Activated naive CD8-positive, alpha-beta T cell (primary cell): ENCODE measurements at regions not wholly inside any gene's neighbourhood (a gene's known extent, or its start where the extent isn't known, plus 50 kb on each side); places are given as distances from the start of the nearest gene placed in this dataset.

Source experiments
- H3K27ac Mint-ChIP-seq: one replicate; pipeline ENCODE4 v1.8.0; 2021; ENCODE audit warnings: mixed read lengths
- H3K27me3 Mint-ChIP-seq: one replicate; pipeline ENCODE4 v1.8.0; 2021; ENCODE audit warnings: mixed read lengths
- H3K36me3 Mint-ChIP-seq: one replicate; pipeline ENCODE4 v1.8.0; 2021; ENCODE audit warnings: mixed read lengths
- H3K4me1 Mint-ChIP-seq: one replicate; pipeline ENCODE4 v1.8.0; 2021; ENCODE audit warnings: low read depth, mixed read lengths
- H3K4me3 Mint-ChIP-seq: one replicate; pipeline ENCODE4 v1.8.0; 2021; ENCODE audit warnings: mild to moderate bottlenecking, mixed read lengths
- H3K9me3 Mint-ChIP-seq: one replicate; pipeline ENCODE4 v1.8.0; 2021; ENCODE audit warnings: low read depth, mixed read lengths

- H3K4me3 Mint-ChIP-seq = peak overlapping the region; percentile 5
These were observed 121.4 kb upstream of the GATB start for GRCh38 chr4:151882072-151882803.

GRCh38 chr4:151879705-151880445, 119.1 kb upstream of the GATB start:
- Mint-ChIP-seq H3K27ac (no peak overlapping the region), H3K9me3 (no peaks in the 10 kb centered on the region), H3K4me1 (peaks cover 21% of the 10 kb centered on the region), H3K36me3 (no peaks in the 10 kb centered on the region), H3K4me3 (no peak overlapping the region), H3K27me3 (no peaks in the 10 kb centered on the region)

More at GRCh38 chr4:151882072-151882803, 121.4 kb upstream of the GATB start:
- Mint-ChIP-seq H3K36me3 (peaks cover 2% of the 10 kb centered on the region), H3K27ac (peak overlapping the region; percentile 84), H3K4me1 (peaks cover 21% of the 10 kb centered on the region), H3K27me3 (no peaks in the 10 kb centered on the region), H3K9me3 (no peaks in the 10 kb centered on the region)

- no peak overlapping the region for H3K27ac Mint-ChIP-seq
These were observed 115.7 kb upstream of the GATB start for GRCh38 chr4:151876381-151876988.

GRCh38 chr4:151874328-151874727, 113.5 kb upstream of the GATB start:
- Mint-ChIP-seq H3K4me1 (no peaks in the 10 kb centered on the region), H3K36me3 (no peaks in the 10 kb centered on the region), H3K27me3 (no peaks in the 10 kb centered on the region), H3K9me3 (no peaks in the 10 kb centered on the region), H3K27ac (no peak overlapping the region), H3K4me3 (no peak overlapping the region)

More at GRCh38 chr4:151876381-151876988, 115.7 kb upstream of the GATB start:
- Mint-ChIP-seq H3K9me3 (no peaks in the 10 kb centered on the region), H3K36me3 (no peaks in the 10 kb centered on the region), H3K27me3 (no peaks in the 10 kb centered on the region), H3K4me3 (no peak overlapping the region), H3K4me1 (peaks cover 4% of the 10 kb centered on the region)

GRCh38 chr4:151866592-151866918, 105.7 kb upstream of the GATB start:
- peaks cover 4% of the 10 kb centered on the region for H3K27me3 Mint-ChIP-seq
- H3K9me3 Mint-ChIP-seq = no peaks in the 10 kb centered on the region
- no peak overlapping the region for H3K4me3 Mint-ChIP-seq
- peaks cover 7% of the 10 kb centered on the region for H3K36me3 Mint-ChIP-seq
- H3K4me1 Mint-ChIP-seq = peaks cover 12% of the 10 kb centered on the region
- no peak overlapping the region for H3K27ac Mint-ChIP-seq

- no peak overlapping the region for H3K4me3 Mint-ChIP-seq
- H3K9me3 Mint-ChIP-seq = no peaks in the 10 kb centered on the region
- peaks cover 4% of the 10 kb centered on the region for H3K27me3 Mint-ChIP-seq
- H3K4me1 Mint-ChIP-seq = peaks cover 12% of the 10 kb centered on the region
- H3K27ac Mint-ChIP-seq = no peak overlapping the region
- peaks cover 7% of the 10 kb centered on the region for H3K36me3 Mint-ChIP-seq
These were observed 105.2 kb upstream of the GATB start for GRCh38 chr4:151865744-151866591.

GRCh38 chr4:151865312-151865711, 104.5 kb upstream of the GATB start:
- no peaks in the 10 kb centered on the region for H3K9me3 Mint-ChIP-seq
- H3K27me3 Mint-ChIP-seq = peaks cover 4% of the 10 kb centered on the region
- H3K4me3 Mint-ChIP-seq = no peak overlapping the region
- peaks cover 12% of the 10 kb centered on the region for H3K4me1 Mint-ChIP-seq
- peaks cover 7% of the 10 kb centered on the region for H3K36me3 Mint-ChIP-seq
- H3K27ac Mint-ChIP-seq = no peak overlapping the region

- Mint-ChIP-seq H3K9me3 (no peaks in the 10 kb centered on the region), H3K4me3 (no peak overlapping the region), H3K4me1 (peaks cover 12% of the 10 kb centered on the region), H3K27me3 (peaks cover 4% of the 10 kb centered on the region), H3K36me3 (peaks cover 7% of the 10 kb centered on the region), H3K27ac (no peak overlapping the region)
These were observed 103.3 kb upstream of the GATB start for GRCh38 chr4:151864068-151864467.

- H3K4me3 Mint-ChIP-seq = no peak overlapping the region
- H3K4me1 Mint-ChIP-seq = peaks cover 12% of the 10 kb centered on the region
- H3K9me3 Mint-ChIP-seq = no peaks in the 10 kb centered on the region
- no peak overlapping the region for H3K27ac Mint-ChIP-seq
- peaks cover 5% of the 10 kb centered on the region for H3K36me3 Mint-ChIP-seq
- H3K27me3 Mint-ChIP-seq = peaks cover 4% of the 10 kb centered on the region
These were observed 102.0 kb upstream of the GATB start for GRCh38 chr4:151862766-151863165.

GRCh38 chr4:151860561-151861093, 99.8 kb upstream of the GATB start:
- Mint-ChIP-seq H3K9me3 (no peaks in the 10 kb centered on the region), H3K4me1 (peaks cover 7% of the 10 kb centered on the region), H3K27me3 (peaks cover 3% of the 10 kb centered on the region), H3K27ac (no peak overlapping the region), H3K36me3 (no peaks in the 10 kb centered on the region), H3K4me3 (no peak overlapping the region)

GRCh38 chr4:151859641-151860040, 98.8 kb upstream of the GATB start:
- Mint-ChIP-seq H3K27ac (no peak overlapping the region), H3K4me1 (no peaks in the 10 kb centered on the region), H3K36me3 (no peaks in the 10 kb centered on the region), H3K4me3 (no peak overlapping the region), H3K27me3 (no peaks in the 10 kb centered on the region), H3K9me3 (no peaks in the 10 kb centered on the region)

- Mint-ChIP-seq H3K27ac (no peak overlapping the region), H3K9me3 (no peaks in the 10 kb centered on the region), H3K27me3 (no peaks in the 10 kb centered on the region), H3K4me3 (no peak overlapping the region), H3K4me1 (no peaks in the 10 kb centered on the region), H3K36me3 (no peaks in the 10 kb centered on the region)
These were observed 97.5 kb upstream of the GATB start for GRCh38 chr4:151858356-151858755.

- H3K4me3 Mint-ChIP-seq = no peak overlapping the region
- no peaks in the 10 kb centered on the region for H3K9me3 Mint-ChIP-seq
- H3K27ac Mint-ChIP-seq = no peak overlapping the region
- H3K36me3 Mint-ChIP-seq = no peaks in the 10 kb centered on the region
- H3K27me3 Mint-ChIP-seq = no peaks in the 10 kb centered on the region
- no peaks in the 10 kb centered on the region for H3K4me1 Mint-ChIP-seq
These were observed 96.6 kb upstream of the GATB start for GRCh38 chr4:151857368-151857767.

GRCh38 chr4:151855747-151856146, 94.9 kb upstream of the GATB start:
- Mint-ChIP-seq H3K4me3 (no peak overlapping the region), H3K27me3 (no peaks in the 10 kb centered on the region), H3K9me3 (no peaks in the 10 kb centered on the region), H3K36me3 (no peaks in the 10 kb centered on the region), H3K27ac (no peak overlapping the region), H3K4me1 (no peaks in the 10 kb centered on the region)
